HCT116 (cell line): ENCODE measurements at regions not wholly inside any gene's neighbourhood (a gene's known extent, or its start where the extent isn't known, plus 50 kb on each side); places are given as distances from the start of the nearest gene placed in this dataset.

ENCODE experiments used
- POLR2A ChIP-seq: IDR thresholded peaks from 2 replicates; pipeline ENCODE4 v1.7.0; 2011; ENCODE audit warnings: borderline replicate concordance; ENCODE audit not compliant: insufficient read depth, insufficient read length; ENCODE audit errors: extremely low read depth
- TF ChIP-seq, protein P1 (sequence below), 3 experiments: fragments of 200-600 bp in 1 of 3; sonication (generic) in 1 of 3; IDR thresholded peaks in 2 of 3; conservative IDR thresholded peaks in 1 of 3; 2 replicates each; pipeline ENCODE4 v1.5.1; 2012 to 2017; ENCODE audit warnings: low read depth in 2 of 3, low read length in 2 of 3, antibody characterized with exemption in 1 of 3, borderline replicate concordance in 1 of 3, control low read depth in 1 of 3, mild to moderate bottlenecking in 1 of 3, mixed read lengths in 1 of 3, mixed run types in 1 of 3, moderate library complexity in 1 of 3; ENCODE audit not compliant: insufficient read depth in 1 of 3

DNA sequence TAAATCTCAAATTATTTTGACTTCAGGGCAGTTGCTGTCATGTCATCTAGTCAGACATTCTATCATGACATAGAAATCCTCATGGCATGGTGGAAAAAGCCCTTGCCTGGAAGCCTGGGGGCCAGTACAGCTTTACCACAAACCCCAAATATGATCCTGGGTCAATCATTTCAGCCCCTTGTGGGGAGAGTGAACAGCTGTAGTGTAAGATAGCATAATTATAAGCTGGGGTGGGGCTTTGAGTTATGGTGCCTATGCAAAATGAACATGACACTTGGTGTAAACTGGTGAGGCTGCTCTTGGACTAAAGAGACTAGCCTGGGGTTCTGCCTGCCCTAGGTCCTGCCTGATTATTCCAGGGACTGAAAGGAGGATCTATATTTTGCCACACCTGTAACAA, 207.7 kb upstream of the DDHD1 start:
- TF ChIP-seq POLR2A = no peak
- TF ChIP-seq, protein P1, sequence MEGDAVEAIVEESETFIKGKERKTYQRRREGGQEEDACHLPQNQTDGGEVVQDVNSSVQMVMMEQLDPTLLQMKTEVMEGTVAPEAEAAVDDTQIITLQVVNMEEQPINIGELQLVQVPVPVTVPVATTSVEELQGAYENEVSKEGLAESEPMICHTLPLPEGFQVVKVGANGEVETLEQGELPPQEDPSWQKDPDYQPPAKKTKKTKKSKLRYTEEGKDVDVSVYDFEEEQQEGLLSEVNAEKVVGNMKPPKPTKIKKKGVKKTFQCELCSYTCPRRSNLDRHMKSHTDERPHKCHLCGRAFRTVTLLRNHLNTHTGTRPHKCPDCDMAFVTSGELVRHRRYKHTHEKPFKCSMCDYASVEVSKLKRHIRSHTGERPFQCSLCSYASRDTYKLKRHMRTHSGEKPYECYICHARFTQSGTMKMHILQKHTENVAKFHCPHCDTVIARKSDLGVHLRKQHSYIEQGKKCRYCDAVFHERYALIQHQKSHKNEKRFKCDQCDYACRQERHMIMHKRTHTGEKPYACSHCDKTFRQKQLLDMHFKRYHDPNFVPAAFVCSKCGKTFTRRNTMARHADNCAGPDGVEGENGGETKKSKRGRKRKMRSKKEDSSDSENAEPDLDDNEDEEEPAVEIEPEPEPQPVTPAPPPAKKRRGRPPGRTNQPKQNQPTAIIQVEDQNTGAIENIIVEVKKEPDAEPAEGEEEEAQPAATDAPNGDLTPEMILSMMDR (IDR thresholded peaks at IDR 0.05 in 2 of 3, conservative IDR thresholded peaks at IDR 0.05 in 1 of 3; ENCODE audit: borderline replicate concordance in 1 of 3, insufficient read depth in 1 of 3, low read depth in 2 of 3, low read length in 2 of 3) = no peak
